ENCODE measurements at regions not wholly inside any gene's neighbourhood (a gene's known extent, or its start where the extent isn't known, plus 50 kb on each side); places are given as distances from the start of the nearest gene placed in this dataset.

DNA sequence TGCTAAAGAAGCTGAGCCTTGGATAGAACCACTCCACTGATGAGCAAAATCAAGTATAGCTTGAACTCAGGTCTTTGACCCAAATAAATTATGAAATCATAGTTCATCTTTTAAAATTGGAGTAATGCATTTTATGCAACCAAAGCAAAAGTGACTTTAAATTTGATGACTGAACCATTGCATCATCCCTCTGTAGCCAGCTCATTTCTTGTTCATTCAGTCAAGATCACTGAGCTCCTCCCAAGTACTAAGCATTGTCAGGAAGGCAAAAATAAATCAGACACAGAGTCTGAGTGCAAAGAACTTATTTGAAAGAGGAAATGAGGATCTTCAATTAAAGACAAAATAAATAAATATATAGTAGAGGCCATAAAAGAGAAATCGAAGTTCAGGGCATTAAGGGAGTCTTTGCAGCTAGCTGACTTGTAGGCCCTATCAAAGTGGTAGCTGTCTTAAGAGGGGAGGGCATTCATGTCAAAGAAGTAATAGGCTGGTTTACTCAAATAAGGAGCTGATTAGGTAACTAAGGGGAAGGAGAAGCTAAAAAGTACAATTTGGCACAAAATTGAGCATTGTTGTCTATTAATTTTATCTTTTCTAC is 411.8 kb downstream of the MTX2 start:
- DNase-seq (ENCODE audit: low spot score), result no peak
- H3K36me3 ChIP-seq, result no peaks in the 10 kb centered on the region
- no peak overlapping the region for H3K27ac ChIP-seq
- no peaks in the 10 kb centered on the region for H3K9me3 ChIP-seq
- TF ChIP-seq, protein P1, sequence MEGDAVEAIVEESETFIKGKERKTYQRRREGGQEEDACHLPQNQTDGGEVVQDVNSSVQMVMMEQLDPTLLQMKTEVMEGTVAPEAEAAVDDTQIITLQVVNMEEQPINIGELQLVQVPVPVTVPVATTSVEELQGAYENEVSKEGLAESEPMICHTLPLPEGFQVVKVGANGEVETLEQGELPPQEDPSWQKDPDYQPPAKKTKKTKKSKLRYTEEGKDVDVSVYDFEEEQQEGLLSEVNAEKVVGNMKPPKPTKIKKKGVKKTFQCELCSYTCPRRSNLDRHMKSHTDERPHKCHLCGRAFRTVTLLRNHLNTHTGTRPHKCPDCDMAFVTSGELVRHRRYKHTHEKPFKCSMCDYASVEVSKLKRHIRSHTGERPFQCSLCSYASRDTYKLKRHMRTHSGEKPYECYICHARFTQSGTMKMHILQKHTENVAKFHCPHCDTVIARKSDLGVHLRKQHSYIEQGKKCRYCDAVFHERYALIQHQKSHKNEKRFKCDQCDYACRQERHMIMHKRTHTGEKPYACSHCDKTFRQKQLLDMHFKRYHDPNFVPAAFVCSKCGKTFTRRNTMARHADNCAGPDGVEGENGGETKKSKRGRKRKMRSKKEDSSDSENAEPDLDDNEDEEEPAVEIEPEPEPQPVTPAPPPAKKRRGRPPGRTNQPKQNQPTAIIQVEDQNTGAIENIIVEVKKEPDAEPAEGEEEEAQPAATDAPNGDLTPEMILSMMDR (IDR thresholded peaks at IDR 0.05), result no peak
- no peak overlapping the region for H3K4me3 ChIP-seq
- H3K4me1 ChIP-seq, result no peaks in the 10 kb centered on the region
- H3K27me3 ChIP-seq, result no peaks in the 10 kb centered on the region

DNA sequence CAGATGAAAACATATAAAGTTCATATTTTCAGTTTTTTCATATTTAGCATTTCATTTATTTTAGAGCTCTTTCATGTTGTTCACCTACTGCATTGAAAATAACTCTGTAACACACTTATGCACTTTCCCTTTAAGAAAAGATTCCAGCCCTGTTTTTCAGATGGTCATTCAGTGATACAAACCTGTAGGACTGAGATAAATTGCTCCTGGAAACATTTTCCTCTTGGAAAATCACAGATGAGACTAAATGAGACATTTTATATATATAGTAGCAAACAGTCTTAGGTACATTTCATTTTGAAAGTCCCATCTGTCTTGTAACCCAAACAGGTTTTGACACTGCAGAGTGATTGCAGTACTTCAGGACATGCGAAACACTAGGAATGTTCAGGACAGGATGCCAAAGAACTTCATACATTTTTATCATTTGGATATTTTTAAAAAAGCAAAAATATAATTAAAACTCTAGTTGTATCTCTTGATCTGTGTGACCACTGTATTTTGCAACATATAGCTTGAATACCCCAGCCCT is 412.4 kb downstream of the MTX2 start:
- no peak overlapping the region for H3K27ac ChIP-seq
- no peaks in the 10 kb centered on the region for H3K36me3 ChIP-seq

DNA sequence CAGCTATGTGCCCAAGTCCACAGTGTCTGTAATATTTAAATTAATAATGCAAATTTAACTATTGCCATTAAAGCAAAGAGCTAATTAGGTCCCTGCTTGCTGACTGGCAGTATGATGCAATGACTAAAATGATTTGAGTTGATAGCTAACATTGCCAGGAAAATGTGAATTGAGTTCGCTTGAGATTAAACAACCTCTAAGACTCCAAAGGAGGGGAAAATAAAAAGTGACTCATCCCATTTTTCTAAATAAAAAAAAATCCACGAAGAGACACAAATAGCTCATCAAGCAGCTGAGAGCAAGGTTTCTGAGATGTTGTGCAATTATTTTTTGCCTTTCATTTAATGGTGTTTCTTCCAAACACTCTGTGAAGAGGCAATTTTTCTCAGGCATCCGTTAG is 413.0 kb downstream of the MTX2 start:
- Histone ChIP-seq H3K9me3 (no peaks in the 10 kb centered on the region), H3K4me3 (no peak overlapping the region), H3K27ac (peak overlapping the region in 1 of 2 donors; percentile 49), H3K27me3 (no peaks in the 10 kb centered on the region), H3K4me1 (no peaks in the 10 kb centered on the region), H3K36me3 (no peaks in the 10 kb centered on the region)
- TF ChIP-seq, protein P1 (IDR thresholded peaks at IDR 0.05), result no peak
- no peak for DNase-seq (ENCODE audit: low spot score)

More for the DNA sequence above, 412.4 kb downstream of the MTX2 start:
- H3K4me3 ChIP-seq, result no peak overlapping the region
- no peaks in the 10 kb centered on the region for H3K27me3 ChIP-seq
- no peak for DNase-seq (ENCODE audit: low spot score)
- H3K4me1 ChIP-seq, result no peaks in the 10 kb centered on the region
- H3K9me3 ChIP-seq, result no peaks in the 10 kb centered on the region
- TF ChIP-seq, protein P1 (IDR thresholded peaks at IDR 0.05), result no peak

DNA sequence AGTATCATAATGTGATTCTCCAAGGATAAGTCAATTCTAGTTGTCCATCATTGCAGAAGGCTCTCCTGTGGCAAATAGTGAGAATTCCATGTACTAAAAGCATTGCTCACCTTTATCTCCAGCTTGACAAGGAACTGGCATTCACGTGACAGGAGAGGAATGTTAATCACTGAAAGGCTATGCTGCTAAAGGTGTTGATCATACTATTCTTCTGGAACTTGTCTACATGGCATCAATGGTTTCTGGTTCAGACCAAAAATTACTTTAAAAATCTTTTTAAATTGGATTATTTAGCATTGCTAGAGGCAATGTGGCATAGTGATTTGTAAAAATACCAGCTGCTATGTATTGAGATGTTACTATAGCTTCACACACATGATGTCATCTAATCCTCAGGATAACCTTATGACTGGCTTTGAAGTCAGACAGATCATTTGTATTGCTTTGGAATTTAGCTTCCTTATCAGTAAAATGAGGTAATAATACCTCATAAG is 414.4 kb downstream of the MTX2 start:
- Histone ChIP-seq H3K27me3 (no peaks in the 10 kb centered on the region), H3K4me3 (no peak overlapping the region), H3K9me3 (no peaks in the 10 kb centered on the region), H3K27ac (no peak overlapping the region), H3K4me1 (peaks cover 0 to 8% of the 10 kb centered on the region in 2 donors), H3K36me3 (no peaks in the 10 kb centered on the region)
- DNase-seq (ENCODE audit: low spot score), result no peak
- TF ChIP-seq, protein P1 (IDR thresholded peaks at IDR 0.05), result no peak

DNA sequence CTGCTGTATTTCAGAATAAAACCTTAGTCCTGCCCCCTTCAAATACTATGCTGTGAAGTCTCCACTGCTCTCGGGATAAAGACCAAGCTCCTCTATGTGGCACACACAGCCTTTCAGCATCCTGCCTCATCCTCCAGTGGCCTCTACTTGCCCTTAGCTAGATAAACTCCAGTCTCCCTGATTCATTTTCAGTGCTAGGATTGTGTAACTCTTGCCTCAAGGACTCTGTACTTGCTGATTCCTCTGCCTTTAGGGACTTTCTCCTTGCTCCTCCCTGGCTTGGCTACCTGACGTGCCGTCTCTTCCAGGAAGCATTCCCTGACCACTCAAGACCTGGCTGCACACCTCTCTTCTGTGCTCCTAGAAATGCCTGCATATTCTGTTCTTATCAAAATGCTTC is 416.7 kb downstream of the MTX2 start:
- TF ChIP-seq, protein P1 (IDR thresholded peaks at IDR 0.05), result no peak
- no peaks in the 10 kb centered on the region for H3K9me3 ChIP-seq
- H3K4me1 ChIP-seq, result peaks cover 0 to 8% of the 10 kb centered on the region in 2 donors
- H3K4me3 ChIP-seq, result no peak overlapping the region
- no peak for DNase-seq (ENCODE audit: low spot score)
- H3K36me3 ChIP-seq, result no peaks in the 10 kb centered on the region
- H3K27ac ChIP-seq, result no peak overlapping the region
- H3K27me3 ChIP-seq, result no peaks in the 10 kb centered on the region

DNA sequence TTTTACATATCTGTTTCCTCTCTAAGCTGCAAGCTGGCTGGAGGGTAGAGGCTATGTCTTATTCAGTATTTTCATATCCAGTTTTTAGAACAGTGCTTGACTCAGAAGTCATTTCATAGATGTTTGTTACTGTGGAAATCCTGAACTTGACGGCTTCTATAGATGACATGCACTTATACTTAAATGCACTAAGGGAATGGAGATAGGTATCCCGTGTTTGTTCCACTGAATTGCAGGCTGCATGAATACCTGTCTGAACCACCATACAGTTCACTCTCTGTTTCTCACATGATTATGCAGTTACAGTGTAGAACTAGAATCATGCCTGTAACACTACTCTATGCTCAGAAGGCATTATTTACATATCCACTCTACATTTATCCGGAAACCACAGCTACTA is 417.1 kb downstream of the MTX2 start:
- Histone ChIP-seq H3K9me3 (no peaks in the 10 kb centered on the region), H3K27ac (no peak overlapping the region), H3K36me3 (no peaks in the 10 kb centered on the region), H3K4me1 (peaks cover 0 to 8% of the 10 kb centered on the region in 2 donors), H3K4me3 (no peak overlapping the region), H3K27me3 (no peaks in the 10 kb centered on the region)
- TF ChIP-seq, protein P1 (IDR thresholded peaks at IDR 0.05), result no peak
- no peak for DNase-seq (ENCODE audit: low spot score)
